Stomach (tissue), 8 donors: ENCODE measurements at regions not wholly inside any gene's neighbourhood (a gene's known extent, or its start where the extent isn't known, plus 50 kb on each side); places are given as distances from the start of the nearest gene placed in this dataset.
"Not testable (repeated sequence)": the region's sequence is repeated elsewhere in the genome, so short reads cannot be mapped to it uniquely, and the experiment has no call there.

Source experiments
- DNase-seq, 2 donors: peaks; one replicate each; pipeline versions ENCODE4 v3.0.0 to v3.0.0-alpha.2; 2013 to 2019
- H3K27ac ChIP-seq, 5 donors: fragments of 200-600 bp in 4 of 5; sonication (generic) in 4 of 5; one replicate each; pipeline ENCODE4 v1.5.1; 2013 to 2019; ENCODE audit warnings: mild to moderate bottlenecking in 1 of 5, moderate library complexity in 1 of 5
- H3K27me3 ChIP-seq, 3 donors: fragments of 200-600 bp; sonication (generic); one replicate each; pipeline ENCODE4 v1.5.1; 2017 to 2019; ENCODE audit warnings: mixed run types in 1 of 3
- H3K36me3 ChIP-seq, 4 donors: fragments of 200-600 bp; sonication (generic); 1 replicate in 3 of 4; 2 replicates in 1 of 4; pipeline ENCODE4 v1.5.1; 2016 to 2019
- H3K4me1 ChIP-seq, 4 donors: fragments of 200-600 bp; sonication (generic); one replicate each; pipeline ENCODE4 v1.5.1; 2016 to 2019
- H3K4me3 ChIP-seq, 4 donors: fragments of 200-600 bp; sonication (generic) in 3 of 4; one replicate each; pipeline ENCODE4 v1.5.1; 2016 to 2019; ENCODE audit warnings: mild to moderate bottlenecking in 1 of 4
- H3K9me3 ChIP-seq, 4 donors: fragments of 200-600 bp; sonication (generic); one replicate each; pipeline ENCODE4 v1.5.1; 2016 to 2019
- EP300 ChIP-seq: sonication (generic); formaldehyde crosslinking; IDR thresholded peaks from one replicate; pipeline ENCODE4 v1.6.1; 2017; ENCODE audit warnings: antibody characterized with exemption
- POLR2A ChIP-seq, 4 donors: fragments of 450-650 bp; IDR thresholded peaks; one replicate each; pipeline ENCODE4 v1.6.1; 2016; ENCODE audit warnings: antibody characterized with exemption in 4 of 4, control low read depth in 2 of 4, mild to moderate bottlenecking in 1 of 4, moderate library complexity in 1 of 4
- POLR2AphosphoS5 ChIP-seq, 3 donors: sonication (generic); formaldehyde crosslinking; IDR thresholded peaks; one replicate each; pipeline ENCODE4 v1.6.1; 2016; ENCODE audit warnings: antibody characterized with exemption in 3 of 3
- WGBS, 5 donors: extraction: QIAGEN DNeasy Blood & Tissue Kit in 3 of 5; methylation state at CpG; one replicate each; pipeline versions ENCODE4 v1.1.5 to v1.1.7; 2013 to 2018; 5-methylcytosine and 5-hydroxymethylcytosine counted together
- intact Hi-C: fragments of 100-400 bp; cut with DNase I; formaldehyde crosslinking; loops from one replicate; pipeline ENCODE4 v1.15.1; 2023; ENCODE audit warnings: low total_unique reads
- TF ChIP-seq, protein P1 (sequence below), 7 experiments: fragments of 450-650 bp in 4 of 7; fragments of 200-600 bp in 3 of 7; sonication (generic) in 3 of 7; IDR thresholded peaks; one replicate each; pipeline ENCODE4 v1.5.1; 2016 to 2019; ENCODE audit warnings: antibody characterized with exemption in 7 of 7, control low read depth in 2 of 7, mild to moderate bottlenecking in 1 of 7
- donor health status: healthy with polysubstance abuse.
- donor health status: Bipolar disorder and iron deficiency.
- donor health status: healthy.

DNA sequence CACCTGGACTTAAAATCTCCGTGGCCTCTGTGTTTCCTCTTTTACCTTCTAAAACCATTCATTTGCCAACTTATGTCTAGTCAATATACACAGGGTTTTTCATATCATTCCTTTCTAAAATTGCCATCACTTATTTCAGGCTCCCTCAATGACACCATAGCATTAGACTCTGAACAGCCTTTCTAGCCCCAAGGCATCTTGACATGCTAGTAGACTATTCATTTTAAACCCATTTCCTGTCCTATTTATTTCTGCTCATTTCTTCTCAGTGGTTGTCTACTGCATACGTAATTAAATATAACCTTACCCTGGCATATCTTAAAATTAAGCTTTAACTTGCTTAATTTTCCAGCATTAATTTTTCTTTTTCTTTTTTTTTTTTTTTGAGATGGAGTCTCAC lies 83.2 kb downstream of the PHAX start:
- TF ChIP-seq EP300 (no peak), POLR2AphosphoS5 (IDR thresholded peaks at IDR 0.05) (no peak), POLR2A (IDR thresholded peaks at IDR 0.05) (no peak)
- TF ChIP-seq, protein P1, sequence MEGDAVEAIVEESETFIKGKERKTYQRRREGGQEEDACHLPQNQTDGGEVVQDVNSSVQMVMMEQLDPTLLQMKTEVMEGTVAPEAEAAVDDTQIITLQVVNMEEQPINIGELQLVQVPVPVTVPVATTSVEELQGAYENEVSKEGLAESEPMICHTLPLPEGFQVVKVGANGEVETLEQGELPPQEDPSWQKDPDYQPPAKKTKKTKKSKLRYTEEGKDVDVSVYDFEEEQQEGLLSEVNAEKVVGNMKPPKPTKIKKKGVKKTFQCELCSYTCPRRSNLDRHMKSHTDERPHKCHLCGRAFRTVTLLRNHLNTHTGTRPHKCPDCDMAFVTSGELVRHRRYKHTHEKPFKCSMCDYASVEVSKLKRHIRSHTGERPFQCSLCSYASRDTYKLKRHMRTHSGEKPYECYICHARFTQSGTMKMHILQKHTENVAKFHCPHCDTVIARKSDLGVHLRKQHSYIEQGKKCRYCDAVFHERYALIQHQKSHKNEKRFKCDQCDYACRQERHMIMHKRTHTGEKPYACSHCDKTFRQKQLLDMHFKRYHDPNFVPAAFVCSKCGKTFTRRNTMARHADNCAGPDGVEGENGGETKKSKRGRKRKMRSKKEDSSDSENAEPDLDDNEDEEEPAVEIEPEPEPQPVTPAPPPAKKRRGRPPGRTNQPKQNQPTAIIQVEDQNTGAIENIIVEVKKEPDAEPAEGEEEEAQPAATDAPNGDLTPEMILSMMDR (IDR thresholded peaks at IDR 0.05) = no peak
- intact Hi-C loops = no loop called here
- no peak overlapping the region for H3K4me3 ChIP-seq

DNA sequence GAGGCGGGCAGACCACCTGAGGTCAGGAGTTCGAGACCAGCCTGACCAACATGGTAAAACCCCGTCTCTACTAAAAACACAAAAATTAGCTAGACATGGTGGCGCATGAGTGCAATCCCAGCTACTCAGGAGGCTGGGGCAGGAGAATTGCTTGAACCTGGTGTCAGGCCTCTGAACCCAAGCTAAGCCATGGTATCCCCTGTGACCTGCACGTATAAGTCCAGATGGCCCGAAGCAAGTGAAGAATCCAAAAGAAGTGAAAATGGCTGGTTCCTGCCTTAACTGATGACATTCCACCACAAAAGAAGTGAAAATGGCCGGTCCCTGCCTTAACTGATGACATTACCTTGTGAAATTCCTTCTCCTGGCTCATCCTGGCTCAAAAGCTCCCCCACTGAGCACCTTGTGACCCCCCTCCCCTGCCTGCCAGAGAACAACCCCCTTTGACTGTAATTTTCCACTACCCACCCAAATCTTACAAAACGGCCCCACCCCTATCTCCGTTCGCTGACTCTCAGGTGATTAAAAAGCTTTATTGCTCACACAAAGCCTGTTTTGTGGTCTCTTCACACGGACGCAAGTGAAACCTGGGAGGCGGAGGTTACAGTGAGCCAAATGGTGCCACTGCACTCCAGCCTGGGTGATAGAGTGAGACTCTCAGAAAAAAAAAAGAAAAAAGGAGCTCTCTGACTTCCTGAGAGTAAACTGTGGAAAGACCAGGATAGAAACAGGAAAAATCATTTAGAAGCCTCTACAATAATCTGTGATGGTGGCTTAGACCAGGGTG lies 84.1 kb downstream of the PHAX start:
- intact Hi-C loops, H3K9me3 ChIP-seq, H3K36me3 ChIP-seq, H3K4me1 ChIP-seq, H3K27ac ChIP-seq, H3K4me3 ChIP-seq, DNase-seq: not testable (repeated sequence)
- H3K27me3 ChIP-seq = peaks cover 0 to 13% (median 0%) of the 10 kb centered on the region in 3 donors
- WGBS, 5 donors = 58 to 63% (median 60%) methylated on average over 13 of the region's 13 CpGs

More for the DNA sequence above, 83.2 kb downstream of the PHAX start:
- DNase-seq = no peak
- Histone ChIP-seq H3K27ac (no peak overlapping the region), H3K27me3 (peaks cover 0 to 19% (median 0%) of the 10 kb centered on the region in 3 donors), H3K4me1 (no peaks in the 10 kb centered on the region), H3K9me3 (no peaks in the 10 kb centered on the region), H3K36me3 (no peaks in the 10 kb centered on the region)
- 83 to 91% (median 85%) methylated on average over 2 of the region's 2 CpGs for WGBS, 5 donors

DNA sequence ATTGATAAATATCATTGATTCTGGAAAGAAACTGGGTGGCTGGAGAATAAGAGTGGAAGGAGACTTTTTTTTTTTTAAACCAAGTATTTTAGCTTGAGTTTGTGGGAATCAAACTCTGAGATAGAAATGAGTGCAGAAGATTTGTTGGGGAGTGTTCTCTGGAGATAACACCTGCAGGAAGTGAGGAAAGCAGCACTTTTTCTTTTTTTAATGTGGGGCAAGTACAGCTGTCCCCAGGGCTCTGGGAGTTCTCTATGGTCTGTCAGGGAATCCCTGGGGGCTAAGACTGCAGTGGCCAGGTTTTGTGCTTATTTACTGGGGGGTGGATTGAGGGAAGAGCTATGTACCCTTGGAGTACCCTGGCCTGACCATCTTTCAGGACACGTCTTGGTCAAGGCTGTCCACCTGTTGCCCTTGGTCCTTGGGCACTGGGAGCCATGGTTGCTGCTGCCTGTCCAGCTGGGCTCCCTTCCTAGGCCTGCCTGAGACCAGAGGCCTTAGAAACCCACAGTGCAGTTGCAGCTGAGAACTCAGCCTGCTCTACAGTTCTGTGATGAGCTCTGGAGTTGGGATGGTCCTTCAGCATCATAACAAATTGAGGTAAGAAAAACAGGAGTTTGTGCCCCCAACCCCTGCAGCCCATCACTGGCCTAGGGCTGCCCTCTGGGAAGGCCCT lies 85.8 kb downstream of the PHAX start:
- intact Hi-C loops = no loop called here
- 63 to 93% (median 67%) methylated on average over 1 of the region's 1 CpG for WGBS, 5 donors
- Histone ChIP-seq H3K27me3 (peaks cover 0 to 13% (median 0%) of the 10 kb centered on the region in 3 donors), H3K9me3 (no peaks in the 10 kb centered on the region), H3K27ac (no peak overlapping the region), H3K4me1 (no peaks in the 10 kb centered on the region), H3K4me3 (no peak overlapping the region), H3K36me3 (no peaks in the 10 kb centered on the region)
- TF ChIP-seq POLR2A (IDR thresholded peaks at IDR 0.05) = no peak
- TF ChIP-seq, protein P1 (IDR thresholded peaks at IDR 0.05) = no peak
- no peak for TF ChIP-seq EP300
- no peak for TF ChIP-seq POLR2AphosphoS5 (IDR thresholded peaks at IDR 0.05)
- DNase-seq = no peak

DNA sequence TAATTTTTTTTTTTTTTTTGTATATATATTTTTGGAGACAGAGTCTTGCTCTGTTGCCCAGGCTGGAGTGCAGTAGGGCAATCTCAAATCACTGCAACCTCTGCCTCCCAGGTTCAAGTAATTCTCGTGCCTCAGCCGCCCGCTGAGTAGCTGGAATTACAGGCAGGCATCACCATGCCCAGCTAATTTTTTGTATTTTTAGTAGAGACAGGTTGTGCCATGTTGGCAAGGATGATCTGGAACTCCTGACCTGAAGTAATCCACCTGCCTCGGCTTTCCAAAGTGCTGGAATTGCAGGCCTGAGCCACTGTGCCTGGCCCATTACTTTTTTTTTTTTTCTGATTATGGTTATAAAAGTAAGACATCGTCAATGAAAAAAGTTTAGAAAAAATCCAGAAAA lies 84.0 kb upstream of the LMNB1 start:
- 82 to 94% (median 84%) methylated on average over 5 of the region's 5 CpGs for WGBS, 5 donors
- intact Hi-C loops = no loop called here
- Histone ChIP-seq H3K9me3 (no peaks in the 10 kb centered on the region), H3K36me3 (no peaks in the 10 kb centered on the region), H3K27me3 (no peaks in the 10 kb centered on the region), H3K27ac (no peak overlapping the region), H3K4me3 (no peak overlapping the region), H3K4me1 (no peaks in the 10 kb centered on the region)
- no peak for DNase-seq
- TF ChIP-seq, protein P1 (IDR thresholded peaks at IDR 0.05) = no peak
- TF ChIP-seq POLR2A (IDR thresholded peaks at IDR 0.05) (no peak), EP300 (no peak), POLR2AphosphoS5 (IDR thresholded peaks at IDR 0.05) (no peak)

DNA sequence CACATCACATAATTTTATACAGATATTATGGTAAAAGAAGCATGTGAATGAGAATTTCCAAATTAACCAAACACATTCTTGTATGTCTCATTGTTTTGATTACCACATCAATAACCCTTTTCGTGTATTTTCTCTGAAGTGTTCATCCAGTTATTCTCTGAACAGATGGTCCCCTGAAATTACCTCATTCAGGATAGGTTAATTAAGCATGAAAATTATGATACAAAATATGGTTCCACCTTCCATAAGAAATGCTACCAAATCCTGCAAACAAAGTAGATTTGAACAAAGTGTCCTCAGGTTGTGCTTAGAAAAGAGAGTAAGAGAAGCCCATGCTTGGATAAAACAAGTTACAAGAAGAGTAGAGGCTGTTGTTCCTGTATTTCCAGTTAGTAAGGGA lies 83.1 kb upstream of the LMNB1 start:
- no peak overlapping the region for H3K27ac ChIP-seq
- H3K36me3 ChIP-seq = no peaks in the 10 kb centered on the region
- H3K4me1 ChIP-seq = no peaks in the 10 kb centered on the region
- H3K27me3 ChIP-seq = no peaks in the 10 kb centered on the region
- TF ChIP-seq POLR2AphosphoS5 (IDR thresholded peaks at IDR 0.05) (no peak), POLR2A (IDR thresholded peaks at IDR 0.05) (no peak), EP300 (no peak)
- TF ChIP-seq, protein P1 (IDR thresholded peaks at IDR 0.05) = no peak
- DNase-seq = no peak
- WGBS, 5 donors = 64 to 88% (median 82%) methylated on average over 1 of the region's 1 CpG
- intact Hi-C loops = no loop called here
- H3K4me3 ChIP-seq = no peak overlapping the region
- no peaks in the 10 kb centered on the region for H3K9me3 ChIP-seq
